HL-60/S4 (cell line): ENCODE measurements at regions not wholly inside any gene's neighbourhood (a gene's known extent, or its start where the extent isn't known, plus 50 kb on each side); places are given as distances from the start of the nearest gene placed in this dataset.

Experiments
- in situ Hi-C: fragments of 300-500 bp; cut with MboI; formaldehyde crosslinking; loops from 2 replicates; pipeline ENCODE4 v1.14.3; 2022; ENCODE audit warnings: low sequenced_read_pairs

DNA sequence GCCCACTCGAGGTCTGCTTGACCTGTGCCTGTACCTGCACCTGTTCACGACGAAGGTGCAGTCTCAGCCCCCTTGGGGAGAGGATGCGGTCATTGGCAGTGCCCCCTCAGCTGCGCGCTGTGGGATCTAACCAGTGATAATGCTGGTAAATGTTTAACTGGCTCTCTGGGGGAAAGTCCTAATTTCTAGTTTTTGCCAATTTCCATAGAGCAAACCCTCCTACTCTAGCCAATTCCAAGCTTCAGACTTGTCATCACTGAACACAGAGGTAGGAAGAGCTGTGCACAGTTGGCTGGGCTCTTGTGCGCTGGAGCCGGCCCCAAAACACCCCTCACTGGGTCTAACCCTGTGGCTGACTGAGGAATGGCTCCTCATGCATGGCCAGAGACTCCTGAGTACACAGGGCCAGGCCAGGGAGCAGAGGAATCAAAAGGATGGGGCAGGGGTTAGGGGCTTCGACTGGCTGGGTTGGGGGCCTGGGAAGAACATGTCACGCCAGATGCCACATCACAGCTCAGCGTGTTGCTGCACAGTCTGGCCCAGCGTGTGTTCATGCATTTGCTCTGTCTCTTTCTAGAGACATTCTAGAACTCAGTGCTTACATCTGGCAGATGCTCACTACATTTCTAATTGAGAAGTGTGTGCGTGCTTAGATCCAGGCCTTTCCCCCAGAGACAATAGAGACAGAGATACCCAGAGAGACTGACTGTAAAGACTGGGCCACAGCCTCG lies 270.8 kb downstream of the BCOR start:
- in situ Hi-C loops, result no loop called here

DNA sequence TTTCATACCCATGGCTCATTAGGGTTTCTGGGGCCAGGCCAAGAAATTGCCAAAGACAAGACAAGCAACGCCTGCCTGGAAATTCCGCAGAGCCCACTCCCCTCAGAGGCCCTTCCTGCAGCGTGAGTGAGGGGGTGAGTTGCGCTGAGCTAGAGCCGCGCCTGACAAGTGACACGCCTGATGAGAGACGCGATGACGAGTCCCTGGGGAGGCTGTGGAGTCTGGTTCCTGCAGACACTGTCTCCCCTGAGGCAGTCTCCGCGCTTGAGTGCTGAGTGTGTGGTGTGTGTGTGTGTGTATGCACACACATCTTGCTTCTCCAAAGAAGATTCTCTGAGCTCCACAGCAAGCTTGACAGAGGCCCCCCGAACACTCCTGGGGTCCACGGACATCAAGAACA lies 269.8 kb downstream of the BCOR start:
- in situ Hi-C loops, result no loop called here

DNA sequence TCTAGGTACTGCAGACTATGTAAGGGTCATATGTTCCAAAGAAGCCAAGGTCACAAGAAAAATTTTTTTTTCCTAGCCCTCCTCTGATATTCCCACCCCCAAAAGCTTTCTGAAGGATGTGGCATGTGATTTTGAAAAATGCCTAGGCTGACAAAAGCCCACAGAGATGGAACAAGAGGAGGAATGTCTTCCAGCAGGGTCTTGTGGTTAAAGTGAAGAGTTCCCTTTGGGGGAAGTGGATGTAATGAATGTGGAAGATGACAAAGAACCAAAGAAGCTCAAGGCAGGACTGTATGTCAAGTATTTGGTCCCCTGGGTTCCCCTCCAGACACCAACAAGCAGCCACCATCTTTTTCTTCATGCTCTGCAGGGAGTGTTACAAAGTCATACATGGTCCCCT lies 268.8 kb downstream of the BCOR start:
- in situ Hi-C loops, result no loop called here

DNA sequence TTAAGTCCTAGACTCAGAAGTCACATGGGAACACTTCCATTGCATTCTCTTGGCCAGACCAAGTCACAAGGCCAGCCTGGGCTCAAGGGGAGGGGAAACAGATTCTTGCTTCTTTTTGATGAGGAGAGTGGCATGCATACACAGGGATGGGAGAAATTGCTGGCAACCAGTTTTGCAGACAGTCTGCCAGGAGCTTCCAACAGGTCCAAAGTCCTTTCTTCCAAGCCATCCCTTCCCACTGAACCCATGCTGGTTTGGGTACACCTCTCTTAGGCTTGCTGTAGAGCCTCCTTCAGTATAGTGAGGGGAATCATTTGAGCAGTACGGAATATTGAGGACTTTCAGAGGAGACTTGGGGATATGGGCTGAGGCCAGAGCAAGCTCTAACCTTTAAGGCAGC lies 267.8 kb downstream of the BCOR start:
- in situ Hi-C loops, result no loop called here

DNA sequence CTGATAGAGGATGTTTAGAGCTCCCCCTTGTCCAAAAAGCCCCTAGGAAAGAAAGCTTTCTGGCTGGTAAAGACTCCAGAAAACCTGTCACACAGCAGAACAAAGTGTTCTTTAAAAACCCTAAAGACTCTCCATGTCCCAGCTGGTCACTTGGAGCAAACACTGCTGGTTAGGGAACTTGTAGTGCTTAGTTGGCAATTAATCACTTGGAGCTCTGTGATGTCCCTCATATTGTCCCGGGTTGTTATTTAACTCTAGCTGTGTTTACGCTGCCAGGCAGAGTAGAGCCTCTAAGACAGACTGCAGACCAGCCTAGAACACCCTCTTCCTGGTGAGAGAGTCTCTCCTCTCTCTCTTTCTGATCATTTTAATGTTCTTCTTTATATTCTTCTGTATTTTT lies 267.3 kb downstream of the BCOR start:
- in situ Hi-C loops, result no loop called here

DNA sequence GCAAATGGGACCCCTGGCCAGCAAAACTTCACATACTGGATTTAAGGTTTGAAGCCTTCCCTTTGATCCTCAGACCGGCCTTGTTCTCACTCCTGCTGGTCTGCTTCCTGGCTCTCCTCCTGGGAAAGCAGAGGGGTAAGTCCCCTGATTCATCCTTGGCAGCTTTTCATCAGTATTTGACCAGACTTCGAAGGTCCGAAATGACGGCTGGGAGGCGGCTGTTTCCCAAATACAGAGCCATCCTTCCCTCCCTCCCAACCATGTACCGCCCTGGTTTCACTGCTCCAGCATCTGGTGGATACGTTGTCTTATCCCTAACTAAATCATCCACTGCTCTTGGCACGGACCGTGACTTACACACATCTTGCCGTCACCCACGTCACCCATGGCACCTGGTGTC lies 265.5 kb downstream of the BCOR start:
- in situ Hi-C loops, result no loop called here

DNA sequence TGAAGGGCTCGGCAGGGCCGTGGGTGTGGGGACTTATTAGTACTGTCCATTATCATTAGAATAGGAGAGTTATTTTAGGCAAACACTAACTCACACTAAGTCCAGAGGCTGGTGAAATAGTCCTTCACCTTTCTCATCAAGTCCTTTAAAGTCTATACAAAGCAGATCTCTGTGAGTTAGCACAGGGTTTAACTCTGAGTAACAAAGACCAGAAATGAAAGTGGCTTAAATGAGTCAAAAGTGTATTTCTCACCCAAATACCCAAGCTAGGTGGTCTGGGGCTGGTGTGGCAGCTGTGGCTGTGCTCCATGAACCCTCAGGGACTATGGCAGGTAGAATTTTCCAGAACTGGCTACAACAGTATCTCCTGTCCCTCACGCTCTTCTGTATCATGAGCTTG lies 263.2 kb downstream of the BCOR start:
- in situ Hi-C loops, result no loop called here

DNA sequence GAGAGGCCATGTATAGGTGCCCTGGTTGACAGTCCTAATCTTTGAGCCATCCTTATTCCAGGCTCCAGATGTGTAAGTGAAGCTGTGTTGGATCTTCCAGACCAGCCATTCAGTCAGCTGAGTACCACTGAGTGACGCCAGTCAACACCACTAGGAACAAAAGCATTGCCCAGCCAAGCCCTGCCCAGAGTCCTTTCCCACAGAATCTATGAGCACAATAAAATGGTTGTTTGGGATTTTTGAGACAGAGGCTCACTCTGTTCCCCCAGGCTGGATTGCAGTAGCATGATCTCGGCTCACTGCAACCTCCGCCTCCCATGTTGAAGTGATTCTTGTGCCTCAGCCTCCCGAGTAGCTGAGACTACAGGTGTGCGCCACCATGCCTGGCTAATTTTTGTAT lies 262.5 kb downstream of the BCOR start:
- in situ Hi-C loops, result no loop called here

DNA sequence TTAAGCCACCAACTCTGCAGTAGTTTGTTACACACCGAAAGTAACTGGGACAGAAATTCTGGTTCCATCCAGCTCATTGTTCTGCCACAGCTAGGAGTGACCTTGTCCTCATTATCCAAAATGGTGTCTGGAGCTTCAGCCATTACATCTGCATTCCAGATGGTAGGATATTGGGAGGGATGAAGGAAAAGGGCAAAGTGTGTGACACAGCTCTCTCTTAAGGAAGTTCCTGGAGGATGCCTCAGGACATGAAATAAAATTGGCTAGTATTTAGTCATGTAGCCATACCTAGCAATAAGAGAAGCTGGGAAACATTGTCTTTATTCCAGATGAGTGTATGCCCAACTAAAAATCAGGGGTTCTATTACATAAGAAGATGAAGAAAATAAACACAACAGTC lies 262.0 kb downstream of the BCOR start:
- in situ Hi-C loops, result no loop called here

DNA sequence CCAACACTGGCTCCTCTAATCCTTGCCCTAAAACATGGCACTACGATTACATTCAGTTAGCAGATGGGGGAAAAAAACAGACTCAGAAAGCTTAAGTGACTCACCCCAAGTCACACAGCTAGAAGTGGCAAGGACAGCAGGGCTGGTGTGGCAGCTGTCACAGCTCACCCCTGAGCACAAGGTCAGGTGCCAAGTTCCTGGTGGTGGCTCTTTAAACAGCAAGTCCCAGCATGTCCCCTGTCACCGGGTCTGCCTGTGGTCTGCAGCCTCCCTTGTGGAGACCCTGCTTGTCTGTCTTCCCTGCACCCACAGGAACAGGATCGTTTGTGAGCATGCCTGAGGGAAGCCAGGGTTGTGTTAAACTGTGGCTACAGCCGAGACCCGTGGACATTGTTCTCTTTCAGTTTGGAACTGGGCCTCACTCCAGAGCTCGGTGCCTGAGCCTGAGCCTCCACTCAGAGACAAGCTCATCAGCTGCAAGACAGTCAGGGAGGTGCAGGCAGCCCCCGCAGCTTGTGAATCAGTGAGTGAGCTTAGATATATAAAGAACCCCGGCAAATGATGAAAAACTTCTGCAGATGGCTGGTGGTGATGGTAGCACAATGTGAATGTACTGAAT lies 260.8 kb downstream of the BCOR start:
- in situ Hi-C loops, result no loop called here

DNA sequence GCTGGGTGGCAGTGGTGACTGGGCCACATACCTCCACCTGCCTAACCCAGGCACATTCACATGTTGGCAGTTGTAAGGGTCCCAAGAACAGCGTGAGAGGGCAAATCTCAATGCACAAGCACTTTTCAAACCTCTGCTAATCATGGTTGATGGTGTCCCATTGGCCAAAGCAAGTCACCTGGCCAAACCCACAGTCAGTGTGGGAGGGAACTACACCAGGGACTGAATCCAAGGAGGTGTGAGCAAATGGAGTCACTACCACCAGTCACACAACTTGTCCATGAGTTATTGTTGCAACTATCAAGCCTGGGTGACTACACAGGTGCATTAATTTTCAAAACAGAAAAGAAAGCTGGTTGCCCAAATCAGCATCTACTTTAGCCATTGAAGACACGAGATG lies 260.1 kb downstream of the BCOR start:
- in situ Hi-C loops, result no loop called here

DNA sequence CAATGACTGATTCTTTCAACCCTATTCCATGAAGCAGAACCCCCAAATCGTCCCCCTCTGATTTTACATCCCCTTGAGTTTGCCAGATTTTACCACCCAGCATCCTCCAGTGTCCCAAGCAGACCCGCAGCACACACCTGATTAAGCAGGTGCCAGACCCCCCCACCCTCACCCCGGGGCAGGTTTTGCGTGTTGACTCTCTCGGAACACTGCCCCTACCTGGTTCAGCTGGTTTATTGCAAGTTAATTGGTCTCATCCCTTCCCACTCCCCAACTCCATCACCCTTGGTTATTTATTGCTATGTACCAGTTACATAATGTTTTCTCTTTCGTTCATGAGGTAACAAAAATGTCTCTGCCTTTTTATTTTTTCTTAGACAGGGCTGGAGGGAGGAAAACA lies 258.4 kb downstream of the BCOR start:
- in situ Hi-C loops, result no loop called here

DNA sequence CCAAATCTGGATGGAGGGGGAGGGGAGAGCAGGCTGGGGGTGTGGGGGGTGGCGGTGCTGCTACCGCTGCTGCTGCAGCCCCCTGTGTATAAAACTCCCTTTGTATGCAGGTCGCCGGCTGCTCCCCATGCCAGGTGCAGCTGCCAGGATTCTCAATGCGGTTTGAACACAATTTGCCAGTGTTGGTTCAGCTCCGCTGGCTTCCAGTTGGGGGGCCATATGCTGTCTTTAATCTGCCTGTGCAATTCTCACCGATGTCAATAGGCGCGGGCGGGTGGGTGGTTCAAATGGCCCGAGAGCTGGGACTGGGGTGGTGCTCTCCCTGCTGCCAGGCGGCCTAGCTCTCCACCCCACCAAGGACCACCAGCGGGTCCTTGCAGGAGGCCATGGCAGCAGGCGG lies 257.6 kb downstream of the BCOR start:
- in situ Hi-C loops, result no loop called here

DNA sequence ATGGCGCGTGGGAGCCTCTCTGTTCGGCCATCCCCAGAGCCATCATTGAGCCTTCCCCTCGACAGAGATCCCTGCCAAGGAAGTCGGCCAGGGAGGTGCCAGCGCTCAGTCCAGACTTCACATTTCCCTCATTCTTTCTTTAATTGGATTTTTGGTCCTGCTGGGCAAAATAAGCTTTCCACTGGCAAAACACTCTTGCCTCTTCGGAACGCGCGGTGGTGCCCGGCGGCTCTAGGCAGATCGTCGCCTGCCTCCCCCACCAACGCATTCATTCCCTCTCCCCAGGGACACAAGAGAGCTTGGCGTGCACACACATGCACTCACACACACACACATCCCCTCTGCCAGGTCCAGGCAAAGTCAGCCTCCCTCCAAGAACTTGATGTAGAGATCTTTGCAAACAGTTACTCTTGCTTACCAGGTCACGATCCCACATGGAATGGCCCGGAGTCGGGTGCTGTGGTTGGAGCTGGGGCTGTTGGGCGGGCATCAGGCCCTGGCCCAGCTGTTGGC lies 257.1 kb downstream of the BCOR start:
- in situ Hi-C loops, result no loop called here

DNA sequence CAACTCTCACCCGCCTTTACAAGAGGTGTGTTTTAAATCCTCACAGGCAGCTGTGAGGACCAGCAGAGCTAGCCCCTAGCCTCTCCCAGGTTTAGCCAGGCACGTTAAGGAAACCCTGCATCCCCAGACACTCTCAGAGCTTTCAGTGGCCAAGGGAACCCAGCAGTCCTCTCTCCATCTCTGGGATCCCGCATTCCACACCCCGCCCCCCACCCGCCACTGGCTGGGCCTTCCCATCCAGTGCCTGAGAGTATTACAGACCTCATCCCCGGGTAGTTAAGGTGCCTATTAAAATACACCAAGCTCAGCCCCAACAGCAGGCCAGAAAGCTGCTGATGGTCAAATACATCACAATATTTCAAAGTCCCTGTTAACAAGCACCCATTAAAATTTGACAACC lies 256.2 kb downstream of the BCOR start:
- in situ Hi-C loops, result no loop called here

DNA sequence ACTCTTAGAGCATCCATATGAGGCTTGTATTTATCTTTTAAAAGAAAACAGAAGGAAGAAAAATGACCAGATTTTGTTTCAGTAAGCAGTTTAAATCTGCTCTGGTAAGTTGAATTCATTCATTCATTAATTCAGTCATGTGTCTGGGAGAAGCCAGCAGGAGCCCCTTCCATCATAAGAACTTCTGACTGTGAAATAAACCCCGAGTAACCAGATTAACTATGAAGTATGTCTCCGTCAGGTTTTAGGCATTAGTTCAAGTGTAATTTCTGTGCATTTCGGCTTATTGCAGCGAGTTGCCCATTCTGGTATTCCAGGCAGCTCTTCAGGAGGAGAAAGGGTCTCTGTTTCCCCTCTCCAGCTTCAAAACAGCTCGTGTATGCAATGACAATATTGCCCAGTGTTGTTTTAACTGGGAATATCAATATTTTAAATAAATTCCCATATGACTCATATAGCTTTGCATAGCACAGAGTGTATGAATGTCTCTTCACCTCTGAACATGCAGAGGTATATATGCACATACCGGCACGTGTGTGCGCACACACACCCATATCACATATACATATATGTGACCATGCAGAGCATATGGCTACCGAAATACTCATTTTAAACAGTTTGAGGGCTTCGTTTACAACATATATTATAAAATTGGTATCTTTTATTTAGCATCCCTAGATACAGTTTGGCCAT lies 255.3 kb downstream of the BCOR start:
- in situ Hi-C loops, result no loop called here

DNA sequence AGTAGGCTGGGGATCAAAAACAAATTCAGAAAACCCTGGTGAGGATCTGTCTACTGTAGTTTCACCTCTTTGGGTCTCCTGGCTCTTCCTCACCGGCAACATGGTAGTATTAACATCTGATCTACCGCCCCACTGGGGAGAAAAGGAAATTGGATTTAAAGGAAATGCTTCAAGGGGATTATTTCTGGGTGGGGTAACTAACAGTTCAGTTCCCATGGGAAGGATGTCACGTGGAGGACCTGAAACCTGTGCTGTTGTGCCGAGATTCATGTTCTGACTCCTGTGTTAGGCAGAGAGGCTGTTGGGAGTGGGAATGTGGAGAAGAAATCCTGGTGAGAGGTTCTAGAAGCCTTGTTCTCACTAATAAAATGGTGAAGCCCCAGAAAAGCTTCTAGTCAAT lies 254.4 kb downstream of the BCOR start:
- in situ Hi-C loops, result no loop called here

DNA sequence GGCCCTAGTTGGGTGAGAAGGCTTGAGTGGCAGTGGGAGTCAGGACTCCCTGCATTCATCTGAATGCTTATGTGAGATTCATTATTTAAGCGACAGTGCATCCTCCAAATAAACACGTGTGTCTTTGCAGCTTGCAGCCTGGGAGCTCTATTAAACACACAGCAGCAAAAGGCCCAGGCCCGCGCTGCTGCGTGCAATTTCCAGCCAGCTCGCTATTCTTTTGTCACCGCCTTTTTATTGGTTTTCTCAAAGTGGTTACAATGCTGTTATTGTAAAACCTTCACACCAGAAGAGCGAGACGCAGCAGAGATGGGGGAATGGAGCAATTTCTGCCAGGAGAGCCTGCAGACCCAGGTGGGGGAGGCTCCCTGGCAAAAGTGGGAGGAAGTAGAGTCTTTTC lies 252.5 kb downstream of the BCOR start:
- in situ Hi-C loops, result no loop called here

DNA sequence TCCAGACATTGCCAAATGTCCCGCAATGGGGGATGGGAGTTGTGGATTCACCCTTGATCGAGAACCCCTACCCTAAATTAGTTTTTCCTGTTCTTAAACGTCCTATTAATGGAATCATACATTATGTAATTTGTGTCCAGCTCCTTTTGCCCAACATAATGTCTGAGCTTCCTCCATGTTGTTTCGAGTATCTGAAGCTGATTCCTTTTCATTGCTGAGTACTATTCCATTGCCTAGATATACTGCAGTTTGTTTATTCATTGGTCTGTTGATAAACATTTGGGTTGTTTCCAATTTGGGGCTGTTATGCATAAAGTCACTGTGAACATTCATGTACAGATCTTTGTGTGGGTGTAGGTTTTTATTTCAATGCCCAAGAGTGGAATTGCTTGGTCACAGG lies 251.3 kb downstream of the BCOR start:
- in situ Hi-C loops, result no loop called here

DNA sequence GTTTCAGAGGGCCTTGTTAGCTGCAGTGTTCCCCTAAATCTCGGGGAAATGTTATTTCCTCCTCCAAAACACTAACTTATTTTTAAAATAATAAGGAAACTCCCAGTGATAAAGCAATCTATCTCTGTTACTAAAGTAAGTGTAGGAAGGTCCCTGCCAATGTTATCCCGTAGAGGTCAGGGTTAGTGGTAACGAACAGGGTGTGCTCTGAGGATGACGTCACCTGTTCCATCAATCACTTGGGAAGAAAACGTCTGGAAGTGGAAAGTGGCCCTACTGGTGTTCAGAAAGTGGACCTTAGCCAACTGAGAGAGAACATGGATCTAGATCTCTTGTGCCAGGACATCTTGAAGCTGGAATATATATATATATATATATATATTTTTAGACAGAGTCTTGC lies 249.5 kb downstream of the BCOR start:
- in situ Hi-C loops, result no loop called here

DNA sequence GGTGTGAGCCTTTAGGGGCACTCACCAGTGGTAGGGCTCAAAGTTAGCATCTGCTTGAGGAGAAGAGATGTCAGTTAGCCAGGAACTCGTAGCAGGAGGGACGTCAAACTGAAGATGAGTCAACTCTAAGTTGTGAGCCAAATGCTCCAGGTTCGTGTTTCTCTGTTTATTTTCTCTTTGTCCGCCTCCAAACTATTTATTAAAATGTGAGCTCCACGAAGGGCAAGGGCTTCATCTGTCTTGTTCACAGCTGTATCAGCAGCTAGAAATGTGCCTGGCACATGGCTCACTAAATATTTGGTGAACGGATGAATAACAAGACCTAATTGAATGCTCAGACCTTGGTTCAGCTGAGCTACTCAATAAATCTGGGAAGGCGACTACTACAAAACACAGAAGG lies 248.9 kb downstream of the BCOR start:
- in situ Hi-C loops, result no loop called here

DNA sequence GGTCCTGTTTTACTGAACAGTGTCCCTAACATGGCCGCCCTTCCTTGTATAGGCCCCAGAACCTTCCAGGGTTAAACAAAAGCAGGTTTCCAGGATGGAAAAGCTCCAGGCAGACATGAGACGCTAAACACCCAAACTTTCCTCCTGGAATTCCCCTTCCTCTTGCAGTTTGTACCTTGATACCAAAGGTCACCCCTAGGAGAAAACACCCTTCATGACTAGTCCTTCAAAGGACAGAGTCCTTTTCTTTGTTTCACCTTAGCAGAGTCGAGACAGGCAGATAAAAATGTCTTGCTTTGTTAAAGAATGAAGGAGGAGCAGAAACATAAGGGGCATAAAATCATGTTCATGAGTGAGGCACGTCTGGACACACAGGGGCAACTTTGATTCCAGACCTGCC lies 247.5 kb downstream of the BCOR start:
- in situ Hi-C loops, result no loop called here
